Testis (tissue), 2 donors: ENCODE measurements at regions not wholly inside any gene's neighbourhood (a gene's known extent, or its start where the extent isn't known, plus 50 kb on each side); places are given as distances from the start of the nearest gene placed in this dataset.
"Not testable (repeated sequence)": the region's sequence is repeated elsewhere in the genome, so short reads cannot be mapped to it uniquely, and the experiment has no call there.

Source experiments
- DNase-seq: peaks from one replicate; pipeline ENCODE4 v3.0.0-alpha.2; 2019
- H3K27ac ChIP-seq, 2 donors: fragments of 200-600 bp; sonication (generic); one replicate each; pipeline ENCODE4 v1.5.1; 2019
- H3K27me3 ChIP-seq: fragments of 200-600 bp; sonication (generic); one replicate; pipeline ENCODE4 v1.5.1; 2019
- H3K36me3 ChIP-seq: fragments of 200-600 bp; sonication (generic); one replicate; pipeline ENCODE4 v1.5.1; 2017; ENCODE audit warnings: low read depth; ENCODE audit errors: missing control alignments
- H3K4me1 ChIP-seq: fragments of 200-600 bp; sonication (generic); one replicate; pipeline ENCODE4 v1.5.1; 2019
- H3K4me3 ChIP-seq, 2 donors: fragments of 200-600 bp; sonication (generic); one replicate each; pipeline ENCODE4 v1.5.1; 2017 to 2019
- H3K9me3 ChIP-seq: fragments of 200-600 bp; sonication (generic); one replicate; pipeline ENCODE4 v1.5.1; 2017
- CTCF ChIP-seq, 3 experiments: fragments of 450-650 bp in 2 of 3; fragments of 200-600 bp in 1 of 3; sonication (generic) in 1 of 3; IDR thresholded peaks; one replicate each; pipeline ENCODE4 v1.5.1; 2016 to 2019; ENCODE audit warnings: antibody characterized with exemption in 3 of 3, mild to moderate bottlenecking in 2 of 3, moderate library complexity in 1 of 3
- POLR2A ChIP-seq: fragments of 450-650 bp; IDR thresholded peaks from one replicate; pipeline ENCODE4 v1.6.1; 2017; ENCODE audit warnings: antibody characterized with exemption, mild to moderate bottlenecking, moderate library complexity
- WGBS, 2 donors: methylation state at CpG; one replicate each; pipeline ENCODE4 v1.1.5; 2018; 5-methylcytosine and 5-hydroxymethylcytosine counted together
- intact Hi-C: fragments of 100-400 bp; cut with DNase I; formaldehyde crosslinking; loops from one replicate; pipeline ENCODE4 v1.15.1; 2023; ENCODE audit warnings: low total_unique reads

GRCh38 chr11:134944986-134945385, 532.9 kb upstream of the B3GAT1 start:
- no peaks in the 10 kb centered on the region for H3K9me3 ChIP-seq
- 87 to 98% methylated on average over 10 of the region's 10 CpGs for WGBS, 2 donors
- DNase-seq: no peak
- no peaks in the 10 kb centered on the region for H3K36me3 ChIP-seq
- TF ChIP-seq CTCF (IDR thresholded peaks at IDR 0.05): no peak
- no peak for TF ChIP-seq POLR2A
- intact Hi-C loops: no loop called here
- H3K4me1 ChIP-seq: no peaks in the 10 kb centered on the region
- no peak overlapping the region for H3K27ac ChIP-seq
- H3K27me3 ChIP-seq: no peaks in the 10 kb centered on the region
- no peak overlapping the region for H3K4me3 ChIP-seq

GRCh38 chr11:134944131-134944530, 532.1 kb upstream of the B3GAT1 start:
- no peaks in the 10 kb centered on the region for H3K4me1 ChIP-seq
- TF ChIP-seq CTCF (IDR thresholded peaks at IDR 0.05) (no peak), POLR2A (no peak)
- H3K27ac ChIP-seq: no peak overlapping the region
- intact Hi-C loops: no loop called here
- 78 to 88% methylated on average over 5 of the region's 5 CpGs for WGBS, 2 donors
- H3K4me3 ChIP-seq: no peak overlapping the region
- DNase-seq: no peak
- no peaks in the 10 kb centered on the region for H3K9me3 ChIP-seq
- no peaks in the 10 kb centered on the region for H3K27me3 ChIP-seq
- H3K36me3 ChIP-seq: no peaks in the 10 kb centered on the region

GRCh38 chr11:134943544-134943943, 531.5 kb upstream of the B3GAT1 start:
- DNase-seq: no peak
- Histone ChIP-seq H3K9me3 (no peaks in the 10 kb centered on the region), H3K27ac (no peak overlapping the region), H3K4me3 (no peak overlapping the region), H3K4me1 (no peaks in the 10 kb centered on the region), H3K36me3 (no peaks in the 10 kb centered on the region), H3K27me3 (no peaks in the 10 kb centered on the region)
- intact Hi-C loops: no loop called here
- WGBS, 2 donors: 88 to 95% methylated on average over 6 of the region's 6 CpGs
- TF ChIP-seq POLR2A (no peak), CTCF (IDR thresholded peaks at IDR 0.05) (no peak)

- Histone ChIP-seq H3K4me1 (no peaks in the 10 kb centered on the region), H3K27ac (no peak overlapping the region), H3K27me3 (no peaks in the 10 kb centered on the region), H3K36me3 (no peaks in the 10 kb centered on the region), H3K4me3 (no peak overlapping the region), H3K9me3 (no peaks in the 10 kb centered on the region)
- 41 to 58% methylated on average over 12 of the region's 12 CpGs for WGBS, 2 donors
- TF ChIP-seq CTCF (IDR thresholded peaks at IDR 0.05): no peak
- no peak for TF ChIP-seq POLR2A
- intact Hi-C loops: no loop called here
- DNase-seq: no peak
Measured at GRCh38 chr11:134942681-134943080, 530.6 kb upstream of the B3GAT1 start.

- H3K27ac ChIP-seq, H3K4me3 ChIP-seq, intact Hi-C loops, H3K27me3 ChIP-seq, H3K9me3 ChIP-seq, H3K4me1 ChIP-seq, H3K36me3 ChIP-seq: not testable (repeated sequence)
- TF ChIP-seq CTCF (IDR thresholded peaks at IDR 0.05): peak in 2 of 3 experiments; percentile 15 to 41
- DNase-seq: peak; percentile 73
- WGBS, 2 donors: 19 to 40% methylated on average over 18 of the region's 18 CpGs
Measured at GRCh38 chr11:134941936-134942600, 530.0 kb upstream of the B3GAT1 start.
